ENCODE measurements at regions not wholly inside any gene's neighbourhood (a gene's known extent, or its start where the extent isn't known, plus 50 kb on each side); places are given as distances from the start of the nearest gene placed in this dataset.
A peak's percentile ranks its signal among the peaks of the same experiment; 100 is the strongest.

GRCh38 chr11:129264114-129264513 is 72.0 kb upstream of the ARHGAP32 start:
- H3K27me3 ChIP-seq: no peaks in the 10 kb centered on the region
- intact Hi-C loops (cut with DNase I): no loop called here
- no peak for TF ChIP-seq CTCF (IDR thresholded peaks at IDR 0.05)
- H3K27ac ChIP-seq: no peak overlapping the region
- no peak overlapping the region for H3K4me3 ChIP-seq
- H3K9me3 ChIP-seq: no peaks in the 10 kb centered on the region
- DNase-seq (no peak), ATAC-seq (no peak)
- H3K36me3 ChIP-seq: no peaks in the 10 kb centered on the region
- 97 to 100% methylated on average over 2 of the region's 2 CpGs for WGBS, 2 donors
- H3K4me1 ChIP-seq: peaks cover 0 to 11% (median 0%) of the 10 kb centered on the region in 9 donors

- 73 to 80% methylated on average over 1 of the region's 1 CpG for WGBS, 2 donors
- H3K9me3 ChIP-seq: no peaks in the 10 kb centered on the region
- DNase-seq: no peak
- peaks cover 0 to 11% (median 0%) of the 10 kb centered on the region in 9 donors for H3K4me1 ChIP-seq
- H3K36me3 ChIP-seq: no peaks in the 10 kb centered on the region
- no peaks in the 10 kb centered on the region for H3K27me3 ChIP-seq
- no peak for TF ChIP-seq CTCF (IDR thresholded peaks at IDR 0.05)
- intact Hi-C loops (cut with DNase I): no loop called here
- ATAC-seq: peak in 1 of 8 donors; percentile 34
- H3K4me3 ChIP-seq: no peak overlapping the region
- no peak overlapping the region for H3K27ac ChIP-seq
Observed at GRCh38 chr11:129260750-129261149, 68.6 kb upstream of the ARHGAP32 start.

GRCh38 chr11:129259931-129260348 is 67.8 kb upstream of the ARHGAP32 start:
- no peak for TF ChIP-seq CTCF (IDR thresholded peaks at IDR 0.05)
- Histone ChIP-seq H3K36me3 (no peaks in the 10 kb centered on the region), H3K27me3 (no peaks in the 10 kb centered on the region), H3K4me1 (peaks cover 0 to 11% (median 0%) of the 10 kb centered on the region in 9 donors), H3K27ac (no peak overlapping the region), H3K9me3 (no peaks in the 10 kb centered on the region), H3K4me3 (no peak overlapping the region)
- 90 to 91% methylated on average over 3 of the region's 3 CpGs for WGBS, 2 donors
- DNase-seq (no peak), ATAC-seq (no peak)
- intact Hi-C loops (cut with DNase I): no loop called here

DNA sequence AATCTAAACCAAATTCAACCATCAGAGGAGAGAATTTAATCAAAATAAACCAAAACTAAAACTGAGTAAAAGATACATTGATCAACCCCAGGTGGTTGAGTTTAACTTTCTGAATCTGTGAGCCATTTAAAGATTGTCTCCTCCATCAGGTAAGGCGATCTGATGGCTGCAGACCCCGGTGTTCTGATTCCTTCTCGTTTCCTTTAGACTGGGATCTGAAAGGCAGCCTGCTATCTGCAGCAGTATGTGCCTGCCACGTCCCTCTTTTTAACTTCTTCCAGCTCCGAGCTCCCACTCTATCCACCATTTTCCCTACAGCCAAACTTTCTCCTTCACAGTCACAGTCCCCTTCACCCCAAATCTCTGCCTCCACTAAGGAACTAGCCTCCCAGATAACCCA is 66.1 kb upstream of the ARHGAP32 start:
- Histone ChIP-seq H3K27ac (no peak overlapping the region), H3K27me3 (no peaks in the 10 kb centered on the region), H3K9me3 (no peaks in the 10 kb centered on the region), H3K4me3 (no peak overlapping the region), H3K36me3 (no peaks in the 10 kb centered on the region), H3K4me1 (peaks cover 0 to 11% (median 0%) of the 10 kb centered on the region in 9 donors)
- intact Hi-C loops (cut with DNase I): no loop called here
- 72 to 74% methylated on average over 5 of the region's 5 CpGs for WGBS, 2 donors
- no peak for ATAC-seq
- no peak for DNase-seq
- no peak for TF ChIP-seq CTCF (IDR thresholded peaks at IDR 0.05)

DNA sequence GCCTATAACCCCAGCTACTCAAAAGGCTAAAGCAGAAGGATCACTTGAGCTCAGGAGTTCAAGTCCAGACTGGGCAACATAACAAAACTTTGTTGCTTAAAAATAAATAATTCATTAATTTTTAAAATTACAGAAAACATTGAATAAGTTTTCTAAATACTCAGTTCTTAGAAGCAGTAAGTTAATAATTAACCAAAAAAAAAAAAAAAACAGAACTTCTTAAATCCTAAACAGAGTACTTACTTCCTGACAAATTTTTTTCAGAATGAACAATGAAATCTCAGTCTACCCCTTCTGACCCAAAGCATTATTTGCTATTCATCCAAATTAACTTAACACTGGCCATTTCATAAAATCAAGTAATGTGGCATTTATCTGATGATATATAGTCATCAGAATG is 65.4 kb upstream of the ARHGAP32 start:
- H3K4me3 ChIP-seq: no peak overlapping the region
- no peaks in the 10 kb centered on the region for H3K36me3 ChIP-seq
- intact Hi-C loops (cut with DNase I): no loop called here
- H3K4me1 ChIP-seq: peaks cover 0 to 11% (median 0%) of the 10 kb centered on the region in 9 donors
- ATAC-seq: no peak
- H3K9me3 ChIP-seq: no peaks in the 10 kb centered on the region
- DNase-seq: no peak
- H3K27me3 ChIP-seq: no peaks in the 10 kb centered on the region
- no peak overlapping the region for H3K27ac ChIP-seq
- TF ChIP-seq CTCF (IDR thresholded peaks at IDR 0.05): no peak
